SK-N-SH (cell line): ENCODE measurements at regions not wholly inside any gene's neighbourhood (a gene's known extent, or its start where the extent isn't known, plus 50 kb on each side); places are given as distances from the start of the nearest gene placed in this dataset.

ENCODE experiments used
- CTCF ChIA-PET: fragments of 300-600, 350-600 bp; formaldehyde crosslinking; extraction: SDS; loops from one replicate; lab custom pipeline; 2021; lab: Yijun Ruan, JAX
- POLR2A ChIA-PET: fragments of 350-600 bp; sonication (Branson Sonifier 250); formaldehyde crosslinking; extraction: SDS; loops from one replicate; lab custom pipeline; 2020; ENCODE audit warnings: antibody characterized with exemption, inconsistent platforms; lab: Yijun Ruan, JAX
- DNase-seq: peaks from one replicate; pipeline ENCODE4 v3.0.0; 2012
- H2AFZ ChIP-seq: fragments of 200-600 bp; sonication (generic); 2 replicates; pipeline ENCODE4 v1.8.1; 2016; ENCODE audit warnings: antibody characterized with exemption, mild to moderate bottlenecking, low read depth
- H3F3A ChIP-seq: fragments of 200-600 bp; sonication (generic); replicated peaks from 2 replicates; pipeline ENCODE3; 2016; ENCODE audit warnings: antibody characterized with exemption, mild to moderate bottlenecking; ENCODE audit not compliant: insufficient read depth
- H3K27ac ChIP-seq, 2 experiments: fragments of 200-500 bp in 1 of 2; fragments of 200-600 bp in 1 of 2; sonication (Bioruptor generic) in 1 of 2; sonication (generic), shearing (Covaris generic) in 1 of 2; 2 replicates each; pipeline versions ENCODE4 v1.5.1 to v1.6.1; 2014 to 2016; ENCODE audit warnings: low read depth in 2 of 2, inconsistent platforms in 1 of 2, low read length in 1 of 2, mild to moderate bottlenecking in 1 of 2, mixed read lengths in 1 of 2
- H3K27me3 ChIP-seq: fragments of 200-600 bp; sonication (generic), shearing (Covaris generic); 2 replicates; pipeline ENCODE4 v1.6.1; 2016; ENCODE audit warnings: mixed run types; ENCODE audit not compliant: insufficient read depth
- H3K36me3 ChIP-seq, 2 experiments: fragments of 200-500 bp in 1 of 2; fragments of 200-600 bp in 1 of 2; sonication (Bioruptor generic) in 1 of 2; sonication (generic) in 1 of 2; replicated peaks in 1 of 2; 2 replicates each; pipeline versions ENCODE3 to v1.5.1; 2014 to 2016; ENCODE audit warnings: low read length in 1 of 2, mild to moderate bottlenecking in 1 of 2; ENCODE audit not compliant: insufficient read depth in 2 of 2, control insufficient read depth in 1 of 2
- H3K4me1 ChIP-seq, 2 experiments: fragments of 200-500 bp in 1 of 2; fragments of 200-600 bp in 1 of 2; sonication (Bioruptor generic) in 1 of 2; sonication (generic), shearing (Covaris generic) in 1 of 2; 2 replicates each; pipeline versions ENCODE4 v1.5.1 to v1.6.1; 2014 to 2016; ENCODE audit warnings: low read depth in 1 of 2, low read length in 1 of 2, mixed run types in 1 of 2; ENCODE audit not compliant: insufficient read depth in 2 of 2, control insufficient read depth in 1 of 2
- H3K4me2 ChIP-seq: fragments of 200-600 bp; sonication (generic), shearing (Covaris generic); 2 replicates; pipeline ENCODE4 v1.6.1; 2017; ENCODE audit warnings: mixed run types
- H3K4me3 ChIP-seq, 2 experiments: fragments of 200-500 bp in 1 of 2; fragments of 200-600 bp in 1 of 2; sonication (Bioruptor generic) in 1 of 2; sonication (generic), shearing (Covaris generic) in 1 of 2; 2 replicates each; pipeline versions ENCODE4 v1.5.1 to v1.8.1; 2014 to 2016; ENCODE audit warnings: low read depth in 2 of 2, inconsistent platforms in 1 of 2, low read length in 1 of 2, mild to moderate bottlenecking in 1 of 2, mixed read lengths in 1 of 2, moderate library complexity in 1 of 2
- H3K79me2 ChIP-seq: fragments of 200-600 bp; sonication (generic); 2 replicates; pipeline ENCODE4 v1.8.1; 2017; ENCODE audit warnings: mild to moderate bottlenecking; ENCODE audit not compliant: insufficient read depth
- H3K9ac ChIP-seq: fragments of 200-600 bp; sonication (generic); 2 replicates; pipeline ENCODE4 v1.6.1; 2017; ENCODE audit warnings: mixed run types
- H3K9me2 ChIP-seq: fragments of 200-600 bp; sonication (generic); 2 replicates; pipeline ENCODE4 v1.6.1; 2017; ENCODE audit warnings: mixed run types
- H3K9me3 ChIP-seq: fragments of 200-600 bp; sonication (generic); 2 replicates; pipeline ENCODE4 v1.6.1; 2017; ENCODE audit warnings: mixed run types, mild to moderate bottlenecking, moderate library complexity
- H4K20me1 ChIP-seq: fragments of 200-600 bp; sonication (generic); 2 replicates; pipeline ENCODE4 v1.6.1; 2017; ENCODE audit warnings: mild to moderate bottlenecking, mixed run types; ENCODE audit not compliant: insufficient read depth
- CTCF ChIP-seq: fragments of 200-600 bp; sonication (generic); IDR thresholded peaks from 2 replicates; pipeline ENCODE4 v1.6.1; 2017; ENCODE audit warnings: antibody characterized with exemption, mild to moderate bottlenecking, moderate library complexity
- ELF1 ChIP-seq: IDR thresholded peaks from 2 replicates; pipeline ENCODE4 v1.4.0; 2012
- FOXJ3 ChIP-seq: sonication (generic); formaldehyde crosslinking; IDR thresholded peaks from 2 replicates; pipeline ENCODE4 v1.5.1; 2020; ENCODE audit warnings: mild to moderate bottlenecking, missing genetic modification reagents
- IRF3 ChIP-seq: fragments of 150-350 bp; IDR thresholded peaks from 2 replicates; pipeline ENCODE4 v1.6.1; 2016; ENCODE audit warnings: mild to moderate bottlenecking, low read depth, low read length
- JUND ChIP-seq: IDR thresholded peaks from 2 replicates; pipeline ENCODE4 v1.4.0; 2012
- MEF2A ChIP-seq: IDR thresholded peaks from 2 replicates; pipeline ENCODE4 v1.4.0; 2012; ENCODE audit warnings: low read depth, borderline replicate concordance
- NFIC ChIP-seq: IDR thresholded peaks from 2 replicates; pipeline ENCODE4 v1.4.0; 2012; ENCODE audit warnings: borderline replicate concordance
- NRF1 ChIP-seq: IDR thresholded peaks from 2 replicates; pipeline ENCODE4 v1.6.1; 2012; ENCODE audit warnings: low read depth, mild to moderate bottlenecking, low read length
- PBX3 ChIP-seq: IDR thresholded peaks from 2 replicates; pipeline ENCODE4; 2012
- RAD21 ChIP-seq: IDR thresholded peaks from 2 replicates; pipeline ENCODE4 v1.6.1; 2012; ENCODE audit warnings: mild to moderate bottlenecking, low read length
- RCOR1 ChIP-seq: fragments of 150-350 bp; IDR thresholded peaks from 2 replicates; pipeline ENCODE4 v1.6.1; 2017; ENCODE audit warnings: antibody characterized with exemption, low read length
- RFX5 ChIP-seq: IDR thresholded peaks from 2 replicates; pipeline ENCODE4 v1.6.1; 2012; ENCODE audit warnings: mild to moderate bottlenecking, improper control_type of control experiment, low read length
- SIN3A ChIP-seq: IDR thresholded peaks from 2 replicates; pipeline ENCODE4 v1.6.1; 2012; ENCODE audit warnings: low read depth, mild to moderate bottlenecking, low read length, moderate library complexity, borderline replicate concordance
- SMC3 ChIP-seq: IDR thresholded peaks from 2 replicates; pipeline ENCODE4 v1.6.1; 2012; ENCODE audit warnings: low read depth, low read length, improper control_type of control experiment
- TAF1 ChIP-seq: IDR thresholded peaks from 2 replicates; pipeline ENCODE4 v1.6.1; 2012; ENCODE audit warnings: low read depth, mild to moderate bottlenecking, low read length, moderate library complexity, borderline replicate concordance
- USF1 ChIP-seq: IDR thresholded peaks from 2 replicates; pipeline ENCODE4 v1.4.0; 2012; ENCODE audit warnings: low read depth, borderline replicate concordance
- USF2 ChIP-seq: fragments of 150-350 bp; IDR thresholded peaks from 2 replicates; pipeline ENCODE4 v1.6.1; 2017; ENCODE audit warnings: antibody characterized with exemption, low read length, low read depth, borderline replicate concordance
- WGBS: methylation state at CpG from one replicate; pipeline ENCODE4 v1.1.6; 2017; ENCODE audit warnings: low lambda C conversion rate; 5-methylcytosine and 5-hydroxymethylcytosine counted together

- ChIA-PET CTCF (interaction anchor here (0.7 to 4.5 kb wide), 19 partner anchors 9 to 328 kb away, joined by 3 to 42 read pairs (median 5); no protein-coding TSS in a partner anchor), POLR2A (no interaction called here)
- H4K20me1 ChIP-seq = no peaks in the 10 kb centered on the region
- 73% methylated on average over 1 of the region's 1 CpG for WGBS
- no peaks in the 10 kb centered on the region for H3F3A ChIP-seq
- H3K9me2 ChIP-seq = no peaks in the 10 kb centered on the region
- peaks cover 0 to 4% of the 10 kb centered on the region in 2 experiments; a peak in 1 of 4 replicates for H3K4me1 ChIP-seq
- no peak overlapping the region for H2AFZ ChIP-seq
- H3K9ac ChIP-seq = no peak overlapping the region
- DNase-seq = no peak
- no peaks in the 10 kb centered on the region for H3K9me3 ChIP-seq
- no peak for TF ChIP-seq NRF1
- TF ChIP-seq FOXJ3 = no peak
- TF ChIP-seq USF2 = no peak
- TF ChIP-seq MEF2A = no peak
- no peak for TF ChIP-seq NFIC
- no peak for TF ChIP-seq TAF1
- TF ChIP-seq RCOR1 = no peak
- TF ChIP-seq CTCF = no peak
- no peak for TF ChIP-seq ELF1
- no peak for TF ChIP-seq USF1
- no peak overlapping the region for H3K4me3 ChIP-seq
- no peaks in the 10 kb centered on the region for H3K36me3 ChIP-seq
- no peak overlapping the region for H3K27ac ChIP-seq
- H3K4me2 ChIP-seq = no peak overlapping the region
- no peaks in the 10 kb centered on the region for H3K79me2 ChIP-seq
- H3K27me3 ChIP-seq = peaks cover 7% of the 10 kb centered on the region; the same call in 1 of the 2 replicates
Measured at GRCh38 chr10:69742356-69742695, 59.4 kb upstream of the COL13A1 start.

- WGBS = 56% methylated on average over 6 of the region's 6 CpGs
- peaks cover 7% of the 10 kb centered on the region; the same call in 1 of the 2 replicates for H3K27me3 ChIP-seq
- no peak overlapping the region for H3K27ac ChIP-seq
- H3K4me1 ChIP-seq = peaks cover 0 to 4% of the 10 kb centered on the region in 2 experiments; a peak in 1 of 4 replicates
- H3K4me2 ChIP-seq = no peak overlapping the region
- H3K36me3 ChIP-seq = no peaks in the 10 kb centered on the region
- H3K9me2 ChIP-seq = no peaks in the 10 kb centered on the region
- H4K20me1 ChIP-seq = no peaks in the 10 kb centered on the region
- TF ChIP-seq CTCF = peak; percentile 64
- TF ChIP-seq IRF3 = no peak
- peak; percentile 79 for TF ChIP-seq SMC3
- TF ChIP-seq RFX5 = no peak
- TF ChIP-seq USF1 = no peak
- no peak for TF ChIP-seq JUND
- TF ChIP-seq SIN3A = no peak
- TF ChIP-seq NFIC = no peak
- peak; percentile 69 for TF ChIP-seq RAD21
- TF ChIP-seq PBX3 = no peak
- ChIA-PET POLR2A (no interaction called here), CTCF (interaction anchor here (0.6 to 4.5 kb wide), 35 partner anchors 10 to 336 kb away, joined by 3 to 42 read pairs (median 4); no protein-coding TSS in a partner anchor)
- peak; percentile 64 for DNase-seq
- no peak overlapping the region for H3K9ac ChIP-seq
- H3F3A ChIP-seq = no peaks in the 10 kb centered on the region
- H2AFZ ChIP-seq = no peak overlapping the region
- H3K9me3 ChIP-seq = no peaks in the 10 kb centered on the region
- H3K79me2 ChIP-seq = no peaks in the 10 kb centered on the region
- no peak overlapping the region for H3K4me3 ChIP-seq
Measured at GRCh38 chr10:69742928-69743602, 58.6 kb upstream of the COL13A1 start.
